Effector memory CD4-positive, alpha-beta T cell (primary cell): ENCODE measurements at regions not wholly inside any gene's neighbourhood (a gene's known extent, or its start where the extent isn't known, plus 50 kb on each side); places are given as distances from the start of the nearest gene placed in this dataset.

ENCODE experiments used
- DNase-seq, 3 donors: peaks; one replicate each; pipeline ENCODE4 v3.0.0-alpha.2; 2020
- H3K27ac ChIP-seq: 2 replicates; pipeline ENCODE4 v1.7.0; 2013; ENCODE audit warnings: mild to moderate bottlenecking, low read length, moderate library complexity; ENCODE audit not compliant: insufficient read depth, poor library complexity, severe bottlenecking
- H3K27me3 ChIP-seq: replicated peaks from 2 replicates; pipeline ENCODE4 v1.7.0; 2013; ENCODE audit warnings: mild to moderate bottlenecking, low read length; ENCODE audit not compliant: insufficient read depth, control insufficient read depth, poor library complexity, severe bottlenecking
- H3K36me3 ChIP-seq: 2 replicates; pipeline ENCODE4 v1.7.0; 2013; ENCODE audit warnings: mild to moderate bottlenecking, low read length, moderate library complexity; ENCODE audit not compliant: control insufficient read depth, insufficient read depth
- H3K4me1 ChIP-seq: 2 replicates; pipeline ENCODE4 v1.7.0; 2013; ENCODE audit warnings: low read length, mild to moderate bottlenecking; ENCODE audit not compliant: control insufficient read depth, insufficient read depth, poor library complexity, severe bottlenecking
- H3K4me3 ChIP-seq: 2 replicates; pipeline ENCODE4 v1.7.0; 2013; ENCODE audit warnings: low read length, low read depth, mild to moderate bottlenecking; ENCODE audit not compliant: insufficient read depth, poor library complexity, severe bottlenecking
- H3K9me3 ChIP-seq: 2 replicates; pipeline ENCODE4 v1.7.0; 2013; ENCODE audit warnings: mild to moderate bottlenecking, low read length, moderate library complexity; ENCODE audit not compliant: control insufficient read depth

- Histone ChIP-seq H3K9me3 (no peaks in the 10 kb centered on the region), H3K4me3 (no peak overlapping the region), H3K27me3 (no peaks in the 10 kb centered on the region), H3K4me1 (no peaks in the 10 kb centered on the region), H3K36me3 (no peaks in the 10 kb centered on the region), H3K27ac (no peak overlapping the region)
- no peak for DNase-seq
Measured at GRCh38 chr22:27405672-27406388, 395.7 kb downstream of the MN1 start.

- Histone ChIP-seq H3K27ac (no peak overlapping the region), H3K9me3 (no peaks in the 10 kb centered on the region), H3K36me3 (no peaks in the 10 kb centered on the region), H3K4me1 (no peaks in the 10 kb centered on the region), H3K4me3 (no peak overlapping the region), H3K27me3 (no peaks in the 10 kb centered on the region)
- DNase-seq, result no peak
Measured at GRCh38 chr22:27406389-27406861, 395.1 kb downstream of the MN1 start.

GRCh38 chr22:27407369-27407985, 394.1 kb downstream of the MN1 start:
- Histone ChIP-seq H3K4me3 (no peak overlapping the region), H3K36me3 (no peaks in the 10 kb centered on the region), H3K9me3 (no peaks in the 10 kb centered on the region), H3K27me3 (no peaks in the 10 kb centered on the region), H3K27ac (no peak overlapping the region), H3K4me1 (no peaks in the 10 kb centered on the region)
- DNase-seq, result no peak

- Histone ChIP-seq H3K4me1 (no peaks in the 10 kb centered on the region), H3K4me3 (no peak overlapping the region), H3K9me3 (no peaks in the 10 kb centered on the region), H3K27me3 (no peaks in the 10 kb centered on the region), H3K36me3 (no peaks in the 10 kb centered on the region), H3K27ac (no peak overlapping the region)
- DNase-seq, result no peak
Measured at GRCh38 chr22:27408068-27408467, 393.5 kb downstream of the MN1 start.

- Histone ChIP-seq H3K9me3 (no peaks in the 10 kb centered on the region), H3K27me3 (no peaks in the 10 kb centered on the region), H3K36me3 (no peaks in the 10 kb centered on the region), H3K27ac (no peak overlapping the region), H3K4me3 (no peak overlapping the region), H3K4me1 (no peaks in the 10 kb centered on the region)
- DNase-seq, result no peak
Measured at GRCh38 chr22:27409299-27409698, 392.3 kb downstream of the MN1 start.

GRCh38 chr22:27412866-27413445, 388.6 kb downstream of the MN1 start:
- H3K9me3 ChIP-seq, result no peaks in the 10 kb centered on the region
- no peaks in the 10 kb centered on the region for H3K36me3 ChIP-seq
- H3K27me3 ChIP-seq, result no peaks in the 10 kb centered on the region
- H3K4me1 ChIP-seq, result no peaks in the 10 kb centered on the region
- no peak overlapping the region for H3K27ac ChIP-seq
- DNase-seq, result no peak
- H3K4me3 ChIP-seq, result no peak overlapping the region

GRCh38 chr22:27413702-27414101, 387.9 kb downstream of the MN1 start:
- Histone ChIP-seq H3K9me3 (no peaks in the 10 kb centered on the region), H3K4me3 (no peak overlapping the region), H3K4me1 (no peaks in the 10 kb centered on the region), H3K27ac (no peak overlapping the region), H3K36me3 (no peaks in the 10 kb centered on the region), H3K27me3 (no peaks in the 10 kb centered on the region)
- DNase-seq, result no peak

GRCh38 chr22:27416511-27417420, 384.8 kb downstream of the MN1 start:
- H3K27ac ChIP-seq, result no peak overlapping the region
- DNase-seq, result no peak
- H3K4me1 ChIP-seq, result no peaks in the 10 kb centered on the region
- H3K4me3 ChIP-seq, result no peak overlapping the region
- H3K36me3 ChIP-seq, result no peaks in the 10 kb centered on the region
- H3K27me3 ChIP-seq, result no peaks in the 10 kb centered on the region
- H3K9me3 ChIP-seq, result no peaks in the 10 kb centered on the region

- no peak overlapping the region for H3K27ac ChIP-seq
- no peaks in the 10 kb centered on the region for H3K4me1 ChIP-seq
- no peak overlapping the region for H3K4me3 ChIP-seq
- no peaks in the 10 kb centered on the region for H3K9me3 ChIP-seq
- no peaks in the 10 kb centered on the region for H3K27me3 ChIP-seq
- DNase-seq, result no peak
- no peaks in the 10 kb centered on the region for H3K36me3 ChIP-seq
Measured at GRCh38 chr22:27417421-27417814, 384.1 kb downstream of the MN1 start.
